ENCODE measurements at regions not wholly inside any gene's neighbourhood (a gene's known extent, or its start where the extent isn't known, plus 50 kb on each side); places are given as distances from the start of the nearest gene placed in this dataset.

DNA sequence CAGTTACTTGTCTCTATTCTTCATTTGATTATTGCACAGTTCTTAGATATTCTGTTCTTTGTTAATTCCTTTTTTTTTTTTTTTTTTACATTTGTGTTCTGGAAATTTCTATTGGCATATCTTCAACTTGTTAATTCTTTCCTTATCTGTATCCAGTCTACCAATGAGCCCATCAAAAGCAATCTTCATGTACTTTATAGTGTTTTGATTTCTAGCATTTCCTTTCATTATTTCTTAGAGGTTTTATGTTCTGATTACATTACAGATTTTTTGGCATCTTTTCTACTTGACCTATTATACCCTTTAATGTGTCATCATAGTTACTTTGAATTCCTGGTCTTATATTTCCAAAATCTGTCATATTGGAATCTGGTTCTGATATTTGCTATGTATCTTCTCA is 2194.8 kb downstream of the PCDH9 start:
- DNase-seq (ENCODE audit: low spot score) = no peak

DNA sequence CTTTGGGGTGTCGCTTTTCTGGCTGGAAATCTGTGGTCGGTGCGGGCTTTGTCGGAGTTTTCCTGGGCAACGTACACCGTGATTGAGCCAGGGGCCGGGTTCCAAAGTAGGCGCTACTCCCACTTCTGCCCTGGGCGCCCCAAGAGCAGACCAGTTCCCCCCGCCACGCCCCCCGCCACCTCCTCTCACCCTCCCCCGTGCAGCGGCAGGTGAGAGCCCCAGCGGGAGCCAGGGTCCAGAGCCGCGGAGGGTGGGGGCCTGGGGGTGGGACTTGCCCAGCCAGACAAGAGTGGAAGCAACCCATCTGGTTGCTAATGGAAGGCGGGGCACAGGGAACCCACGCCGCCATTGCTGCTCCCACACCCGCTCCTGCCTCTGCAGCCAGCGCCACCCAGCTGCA is 2195.9 kb downstream of the PCDH9 start:
- DNase-seq (ENCODE audit: low spot score) = no peak

DNA sequence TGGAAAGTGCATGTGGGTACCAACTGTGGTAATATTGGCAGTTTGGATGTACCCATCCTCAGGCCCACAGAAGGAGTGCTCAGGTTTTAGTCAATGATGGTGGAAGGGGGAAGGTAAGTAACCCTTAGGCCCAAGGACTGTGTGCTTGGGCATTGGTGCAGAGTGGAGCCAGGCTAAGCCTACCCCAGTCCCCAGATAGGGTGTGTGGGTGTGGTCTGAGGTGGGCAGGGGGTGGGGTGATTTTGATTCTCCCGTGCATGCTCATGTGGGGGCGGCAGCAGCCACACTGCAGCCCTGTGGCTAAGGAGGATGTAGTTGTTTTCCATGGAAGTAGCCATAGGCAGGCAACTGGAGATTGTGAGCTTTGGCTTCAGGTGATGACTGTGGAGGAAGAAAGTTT is 2197.3 kb downstream of the PCDH9 start:
- no peak for DNase-seq (ENCODE audit: low spot score)

DNA sequence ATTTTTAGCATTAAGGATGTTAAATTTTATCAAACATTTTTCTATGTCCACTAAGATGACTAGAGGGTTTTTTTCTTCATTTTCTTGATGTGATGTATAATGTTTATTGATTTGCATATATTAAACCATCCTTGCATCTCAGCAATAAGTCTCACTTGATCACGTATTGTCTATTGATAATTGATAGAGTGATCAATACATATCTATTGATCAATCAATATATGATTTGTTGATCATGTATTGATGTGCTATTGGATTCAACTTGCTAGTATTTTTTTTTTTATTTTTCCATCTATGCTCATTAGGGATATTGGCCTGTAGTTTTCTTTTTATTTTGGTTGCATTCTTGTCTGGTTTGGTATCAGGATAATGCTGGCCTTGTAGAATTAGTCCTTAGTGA is 2202.0 kb downstream of the PCDH9 start:
- DNase-seq (ENCODE audit: low spot score) = no peak

DNA sequence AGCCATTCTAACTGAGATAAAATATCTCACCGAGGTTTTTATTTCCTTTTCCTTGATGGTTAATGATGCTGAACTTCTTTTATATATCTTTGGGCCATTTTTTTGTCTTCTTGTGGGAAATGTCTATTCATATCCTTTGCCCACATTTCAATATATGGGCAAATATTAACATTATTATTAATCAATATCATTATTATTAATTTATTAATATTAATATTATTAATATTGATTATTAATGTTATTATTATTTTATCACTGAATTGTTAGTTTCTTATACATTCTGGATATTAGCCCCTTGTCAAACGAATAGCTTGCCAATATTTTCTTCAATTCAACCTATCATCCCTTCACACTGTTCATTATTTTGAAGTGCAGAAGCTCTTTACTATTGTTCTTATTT is 2203.6 kb downstream of the PCDH9 start:
- no peak for DNase-seq (ENCODE audit: low spot score)

DNA sequence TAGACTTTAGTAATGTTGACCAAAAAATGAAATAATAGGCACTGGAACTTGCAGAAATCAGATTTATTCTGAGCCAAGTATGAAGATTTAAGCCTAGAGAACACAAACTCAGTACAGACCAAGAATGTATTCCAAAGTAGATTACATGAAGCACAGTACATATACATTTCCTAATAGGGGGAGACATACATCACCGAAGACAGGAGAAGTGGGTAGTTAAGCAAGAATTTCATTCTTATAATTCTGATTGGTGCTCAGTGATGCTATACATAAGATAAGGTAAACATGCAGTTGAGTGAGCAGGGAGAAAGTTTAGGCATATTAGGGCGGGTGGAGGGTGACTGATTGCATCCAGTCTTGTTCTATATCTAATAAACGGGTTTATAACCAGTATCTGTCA is 2218.8 kb downstream of the PCDH9 start:
- no peak for DNase-seq (ENCODE audit: low spot score)

DNA sequence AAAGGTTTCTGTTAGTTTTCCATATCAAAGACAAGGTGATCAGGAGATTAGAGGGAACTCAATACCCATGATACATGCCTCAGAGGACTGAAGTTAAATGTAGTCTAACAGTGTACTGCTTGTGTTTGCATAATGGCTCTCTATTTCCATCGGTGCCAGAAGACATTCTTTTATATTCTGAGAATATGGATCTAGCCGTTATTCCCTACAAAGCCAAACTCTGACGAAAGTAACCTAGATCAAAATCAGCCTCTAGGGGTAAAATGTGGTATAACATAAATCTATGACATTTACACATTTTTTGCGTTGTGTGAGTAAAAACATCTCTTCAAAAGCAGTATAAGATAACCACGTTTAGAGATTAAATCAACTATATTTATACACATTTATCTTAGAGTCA is 2232.7 kb downstream of the PCDH9 start:
- DNase-seq (ENCODE audit: low spot score) = no peak

DNA sequence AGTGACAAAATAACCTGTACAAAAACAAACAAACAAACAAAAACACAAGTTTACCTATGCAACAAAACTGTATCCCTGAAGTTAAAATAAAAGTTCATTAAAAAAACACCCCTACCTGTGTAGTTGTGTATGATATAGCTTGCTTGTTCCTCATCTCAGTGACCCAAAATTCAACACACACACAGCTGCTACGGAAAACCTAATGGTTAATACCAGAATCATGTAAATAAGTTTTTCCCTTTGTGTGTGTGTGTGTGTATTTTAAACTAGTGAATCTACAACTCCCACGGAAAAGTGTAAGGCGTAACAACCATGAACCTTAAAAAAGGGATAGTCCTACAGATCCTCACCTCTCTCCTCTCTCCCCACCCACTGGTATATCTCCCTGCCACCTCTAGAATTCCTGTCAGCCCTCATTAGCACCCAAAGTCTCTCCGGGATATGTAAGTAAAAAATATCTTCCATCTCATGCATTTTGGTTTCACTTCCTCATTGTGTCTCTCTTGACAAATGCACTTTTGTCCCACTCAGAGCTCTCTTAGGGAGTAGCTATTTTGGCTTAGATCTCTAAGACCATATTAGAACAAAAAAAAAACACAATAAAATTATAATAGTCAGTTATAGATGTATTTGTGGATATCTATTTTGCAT is 2236.5 kb downstream of the PCDH9 start:
- DNase-seq (ENCODE audit: low spot score) = no peak

DNA sequence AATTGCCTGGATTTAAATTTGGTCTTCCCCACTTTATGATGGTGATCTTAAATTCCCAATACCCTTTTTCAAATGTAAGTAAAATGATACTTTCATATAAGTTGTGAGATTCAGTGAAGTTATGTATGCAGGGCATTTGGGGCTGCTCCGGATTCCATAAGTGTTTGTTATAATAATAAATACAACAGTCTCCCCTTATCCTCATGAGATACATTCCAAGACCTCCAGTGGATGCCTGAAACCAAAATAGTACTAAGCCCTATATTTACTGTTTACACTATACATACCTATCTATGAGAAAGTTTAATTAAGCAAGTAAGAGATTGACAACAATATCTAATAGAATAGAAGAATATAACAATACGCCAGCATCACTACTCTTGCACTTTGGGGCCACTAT is 2237.8 kb downstream of the PCDH9 start:
- no peak for DNase-seq (ENCODE audit: low spot score)

DNA sequence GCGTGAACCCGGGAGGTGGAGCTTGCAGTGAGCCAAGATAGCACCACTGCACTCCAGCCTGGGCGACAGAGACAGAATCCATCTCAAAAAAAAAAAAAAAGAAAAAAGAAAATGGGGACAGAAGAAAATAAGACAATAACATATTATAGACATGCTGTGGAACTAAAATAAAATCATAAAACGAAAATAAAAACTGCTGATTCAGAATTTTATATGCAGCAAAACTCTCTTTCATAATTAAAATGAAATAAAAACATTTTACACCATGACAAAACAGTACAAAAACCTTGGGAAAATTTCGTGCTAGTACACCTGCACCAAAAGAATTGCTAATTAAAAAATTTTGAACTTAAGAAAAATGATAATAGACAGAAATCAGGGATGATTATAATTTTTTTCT is 2245.1 kb downstream of the PCDH9 start:
- no peak for DNase-seq (ENCODE audit: low spot score)

DNA sequence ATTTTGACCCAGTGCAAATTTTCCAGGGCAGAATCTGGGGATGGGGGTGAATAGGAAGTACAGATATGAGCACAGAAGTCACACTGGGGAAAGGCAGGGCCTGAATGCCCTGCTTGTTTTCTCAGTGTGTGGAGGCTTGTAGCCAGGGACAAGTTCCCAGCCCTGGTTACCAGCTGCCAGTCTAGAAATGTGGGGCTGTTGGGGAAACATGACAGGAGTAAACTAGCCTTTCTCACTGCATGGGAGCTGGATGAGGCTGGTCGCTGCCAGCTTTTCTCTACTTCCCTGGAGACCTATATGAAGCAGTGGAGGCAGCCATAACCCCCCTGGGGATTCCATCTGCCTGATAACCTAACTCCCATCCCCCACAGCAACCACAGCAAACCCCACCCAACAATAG is 2267.7 kb downstream of the PCDH9 start:
- DNase-seq (ENCODE audit: low spot score) = no peak

DNA sequence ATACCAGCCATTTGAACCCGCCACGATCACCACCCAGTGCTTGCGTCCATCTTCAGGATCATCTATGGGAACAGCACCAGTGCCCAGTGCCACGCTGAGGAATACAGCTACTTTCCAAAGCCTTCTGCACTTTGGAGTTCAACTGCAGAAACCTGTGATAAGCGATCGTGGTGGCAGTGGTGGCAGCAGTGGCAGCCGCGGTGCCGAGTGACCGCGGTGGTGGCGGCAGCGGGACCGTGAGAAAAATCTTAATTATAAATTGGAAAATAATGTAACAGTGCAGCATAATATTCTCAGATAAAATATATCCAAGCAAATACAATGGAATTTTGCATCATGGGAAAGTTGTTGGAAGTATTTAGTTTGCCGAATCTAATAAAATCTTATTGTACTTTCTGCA is 2270.9 kb downstream of the PCDH9 start:
- no peak for DNase-seq (ENCODE audit: low spot score)

DNA sequence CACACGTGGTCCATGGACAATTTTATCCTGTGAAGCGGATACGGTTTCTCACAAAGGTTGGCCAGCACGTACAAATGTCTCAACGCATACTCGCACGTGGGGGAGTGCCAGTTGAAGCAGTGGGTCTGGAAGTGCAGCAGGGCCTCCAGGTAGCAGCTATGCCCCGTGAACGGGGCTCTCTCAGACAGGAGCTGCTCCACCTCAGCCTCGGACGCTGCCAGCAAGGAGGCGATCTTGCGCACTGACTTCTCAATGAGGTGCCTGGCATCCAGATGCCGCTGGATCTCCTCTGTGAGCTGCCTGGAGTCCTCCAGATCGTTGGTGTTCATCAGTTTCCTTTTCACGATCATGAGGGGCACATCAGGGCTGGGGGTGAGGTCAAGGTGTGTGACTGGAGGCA is 2272.0 kb downstream of the PCDH9 start:
- DNase-seq (ENCODE audit: low spot score) = no peak

DNA sequence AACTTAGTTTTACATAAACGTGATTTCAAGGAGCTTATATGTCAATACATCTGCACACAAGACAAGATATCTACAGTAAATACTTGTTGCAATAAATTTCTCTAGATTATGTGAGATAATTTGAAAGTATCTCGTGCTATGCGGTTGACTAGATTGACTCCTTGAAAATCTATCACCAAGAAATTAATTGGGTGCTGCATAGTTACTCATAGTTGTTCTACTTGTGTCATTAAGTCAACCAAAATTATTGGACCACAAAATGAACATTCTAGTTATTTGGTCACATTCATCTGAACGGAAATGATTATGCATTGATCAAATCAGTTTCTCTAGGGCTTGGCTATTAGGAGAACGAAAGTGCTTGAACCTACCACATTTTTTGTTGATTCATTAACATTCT is 2291.5 kb downstream of the PCDH9 start:
- DNase-seq (ENCODE audit: low spot score) = no peak

DNA sequence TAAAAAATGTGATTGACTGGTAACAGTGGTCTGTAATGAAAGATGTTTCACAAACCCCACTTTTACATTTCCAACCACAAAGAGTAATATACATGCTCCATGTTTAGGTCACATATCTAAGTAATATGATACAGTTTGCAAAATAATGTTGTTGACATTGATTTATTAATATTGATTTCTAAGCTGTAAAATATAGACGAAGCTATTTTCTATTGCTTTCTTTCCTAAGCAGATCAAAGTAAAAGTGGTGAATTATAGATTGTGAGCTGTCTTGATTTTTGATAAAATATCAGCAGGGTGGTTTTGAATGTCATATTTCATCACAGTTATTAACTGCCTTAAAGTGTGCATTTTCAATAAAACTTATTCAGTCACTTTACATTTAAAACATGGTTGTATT is 2292.8 kb downstream of the PCDH9 start:
- no peak for DNase-seq (ENCODE audit: low spot score)

DNA sequence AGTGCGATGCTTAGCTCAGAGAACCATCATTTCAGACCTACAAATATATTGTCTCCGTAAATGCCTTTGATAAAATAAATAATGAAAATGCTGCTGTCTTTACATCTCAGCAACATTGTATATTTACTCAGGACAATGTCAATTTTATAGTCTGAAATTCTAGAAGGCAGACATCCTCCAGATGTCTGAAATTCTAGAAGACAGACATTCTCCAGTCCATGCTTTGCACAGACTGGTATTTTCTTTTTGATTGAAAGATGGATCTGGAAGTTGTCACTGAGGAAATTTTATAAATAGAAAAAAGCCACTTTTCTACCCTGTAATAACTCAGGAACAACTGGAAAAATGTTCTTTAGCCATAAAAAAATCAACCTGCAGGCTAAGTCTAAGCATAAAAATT is 2293.3 kb downstream of the PCDH9 start:
- DNase-seq (ENCODE audit: low spot score) = no peak

DNA sequence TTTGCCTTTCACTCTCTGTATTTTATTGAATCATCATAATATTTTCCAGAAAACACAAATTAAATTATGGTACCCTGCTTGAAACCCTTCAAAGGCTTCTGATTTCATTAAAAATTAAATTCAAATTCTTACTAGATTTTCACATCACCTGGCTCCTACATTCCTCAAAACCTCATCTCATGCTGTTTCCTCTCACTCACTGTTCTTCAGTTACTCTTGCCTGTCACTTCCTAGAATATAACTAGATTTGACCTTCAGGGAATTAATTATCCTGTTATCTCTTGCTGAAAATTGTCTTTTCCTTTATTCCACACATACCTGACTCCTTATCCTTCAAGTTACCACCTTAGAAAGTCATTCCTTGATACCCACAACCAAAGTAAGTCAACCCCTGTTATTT is 2294.7 kb downstream of the PCDH9 start:
- no peak for DNase-seq (ENCODE audit: low spot score)

DNA sequence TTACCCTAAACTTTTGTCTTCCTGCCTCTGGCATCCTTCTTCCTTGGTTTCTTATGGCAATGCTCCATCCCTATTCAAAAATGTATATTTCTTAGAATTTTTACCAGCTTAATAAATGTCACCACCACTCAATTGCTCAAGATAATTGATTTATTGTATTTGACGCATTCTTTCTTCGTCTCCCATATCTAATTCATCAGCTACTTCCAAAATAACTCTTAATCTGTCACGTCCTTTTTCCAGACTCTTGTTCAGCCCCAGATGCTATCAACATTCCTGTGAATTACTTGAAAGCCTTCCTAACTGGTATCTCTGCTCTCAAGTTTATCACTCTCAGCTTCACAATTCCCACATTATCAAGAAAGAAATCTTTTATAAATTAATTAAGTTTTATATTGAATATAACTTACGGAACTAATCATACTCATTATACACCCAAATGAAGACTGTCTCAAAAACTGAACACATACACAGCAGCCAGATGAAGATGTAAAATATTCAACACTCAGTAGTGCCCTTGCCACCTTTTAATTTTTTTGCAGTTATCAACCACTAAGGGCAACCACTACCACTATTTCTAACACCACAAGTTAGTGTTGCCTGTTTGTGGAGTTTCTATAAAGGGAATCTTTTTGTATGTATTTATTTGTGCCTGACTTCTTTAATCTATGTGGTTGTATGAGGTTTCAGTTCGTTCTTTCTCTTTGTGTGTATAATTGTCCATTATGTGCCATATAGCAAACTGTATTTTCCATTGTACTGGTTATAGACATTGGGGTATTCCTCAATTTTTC is 2295.4 kb downstream of the PCDH9 start:
- DNase-seq (ENCODE audit: low spot score) = no peak

DNA sequence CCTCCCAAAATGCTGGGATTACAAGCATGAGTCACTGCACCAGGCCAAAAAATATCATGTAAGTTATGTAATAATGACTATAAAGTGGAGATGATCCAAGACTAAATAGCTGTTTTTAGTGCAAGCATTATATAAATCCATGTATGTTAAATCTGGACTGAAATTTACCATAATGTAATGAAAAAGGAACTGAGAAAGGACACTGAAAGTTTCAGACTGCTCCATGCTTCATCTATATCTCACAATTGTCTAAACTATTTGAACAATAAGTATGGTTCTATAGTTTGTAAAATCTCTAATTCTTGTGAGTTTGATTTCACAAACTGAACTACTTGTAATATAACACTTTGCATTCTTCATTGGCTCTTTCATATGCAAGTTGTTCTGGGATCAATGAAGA is 2299.5 kb downstream of the PCDH9 start:
- no peak for DNase-seq (ENCODE audit: low spot score)

DNA sequence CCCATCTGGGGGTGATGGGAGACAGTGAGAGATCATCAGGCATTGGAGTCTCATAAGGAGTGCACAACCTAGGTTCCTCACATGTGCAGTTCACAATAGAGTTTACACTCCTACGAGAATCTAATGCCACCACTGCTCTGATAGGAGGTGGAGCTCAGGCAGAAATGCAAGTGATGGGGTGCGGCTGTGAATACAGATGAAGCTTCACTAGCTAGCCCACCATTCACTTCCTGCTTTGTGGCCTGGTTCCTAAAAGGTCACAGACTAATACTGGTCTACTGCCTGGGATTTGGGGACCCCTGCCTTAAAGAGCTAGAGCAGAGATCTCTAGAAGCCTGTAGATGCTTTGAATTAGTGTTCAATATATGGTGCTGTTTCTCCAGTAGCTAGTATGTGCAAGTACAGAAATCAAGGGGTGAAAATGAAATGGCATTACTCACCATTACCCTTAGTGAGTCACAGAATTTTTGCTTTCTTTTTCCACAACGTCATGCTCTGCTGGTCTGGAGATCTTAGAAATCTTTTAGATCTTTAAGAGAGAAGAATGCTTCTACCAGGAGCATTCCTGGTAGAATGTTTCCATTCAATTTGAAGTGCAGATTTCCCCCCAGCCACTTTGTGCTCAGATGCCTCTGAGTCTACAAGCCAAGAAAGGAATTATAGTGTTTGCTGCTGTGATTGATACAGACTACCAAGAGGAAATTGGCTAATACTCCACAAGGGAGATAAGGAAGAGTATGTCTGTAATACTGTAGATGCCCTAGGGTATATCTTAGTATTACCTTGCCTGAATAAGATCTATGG is 2301.2 kb downstream of the PCDH9 start:
- DNase-seq (ENCODE audit: low spot score) = no peak

DNA sequence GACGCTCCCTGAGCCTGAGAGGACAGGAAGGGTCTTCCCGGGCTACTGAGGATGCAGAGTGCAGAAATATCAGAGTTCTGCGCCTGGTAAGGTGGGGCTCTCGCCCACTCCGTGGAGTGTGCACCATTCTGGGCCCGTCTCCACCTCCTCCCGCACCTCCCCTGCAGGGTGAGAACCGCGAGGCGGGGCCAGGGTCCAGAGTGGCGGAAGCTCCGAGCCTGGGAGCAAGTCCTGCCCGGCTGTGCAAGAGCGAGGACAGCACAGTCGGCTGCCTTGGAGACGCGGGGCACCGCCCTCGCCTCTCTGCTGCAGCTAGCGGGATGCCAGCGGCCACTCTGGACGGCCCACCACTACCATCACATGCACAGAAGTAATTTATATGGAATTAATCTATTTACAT is 2304.4 kb downstream of the PCDH9 start:
- no peak for DNase-seq (ENCODE audit: low spot score)

DNA sequence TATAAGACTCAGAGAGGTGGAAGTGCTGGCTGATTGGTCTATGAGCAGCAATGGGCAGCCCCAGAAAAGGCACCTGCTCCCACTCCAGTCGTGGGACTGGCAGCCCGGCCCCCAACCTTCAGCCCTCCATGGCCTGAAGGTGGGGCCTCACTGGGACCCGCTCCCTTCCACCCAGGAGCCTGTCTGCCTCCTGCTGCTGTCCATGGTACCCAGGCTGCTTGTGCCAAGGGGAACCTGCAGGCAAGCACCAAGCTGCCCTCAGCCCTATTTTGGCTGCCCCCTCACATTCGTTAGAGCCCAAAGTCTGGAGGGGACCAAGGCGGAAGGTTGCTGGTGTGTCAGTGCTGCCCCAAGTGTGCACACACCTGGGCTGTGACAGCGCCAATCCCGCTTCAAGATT is 2304.9 kb downstream of the PCDH9 start:
- DNase-seq (ENCODE audit: low spot score) = no peak

DNA sequence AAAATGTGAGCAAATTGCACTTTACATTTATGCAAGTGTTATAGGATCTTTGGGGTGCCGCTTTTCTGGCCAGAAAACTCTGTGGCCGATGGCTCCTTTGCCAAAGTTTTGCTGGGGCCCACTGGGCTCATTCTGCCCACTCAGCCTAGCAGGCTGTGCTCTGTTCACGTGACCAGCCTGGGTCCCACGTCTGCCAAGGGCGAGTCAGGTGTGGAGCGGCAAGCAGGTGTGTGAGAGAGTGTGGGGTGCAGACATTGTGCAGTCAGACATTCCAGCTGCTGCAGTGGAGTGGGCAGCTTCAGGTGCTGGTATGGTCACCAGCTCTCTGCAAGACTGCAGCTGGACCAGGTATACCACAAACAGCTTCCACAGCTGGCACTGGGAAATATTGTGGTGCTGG is 2305.7 kb downstream of the PCDH9 start:
- no peak for DNase-seq (ENCODE audit: low spot score)
